ENCODE measurements at regions not wholly inside any gene's neighbourhood (a gene's known extent, or its start where the extent isn't known, plus 50 kb on each side); places are given as distances from the start of the nearest gene placed in this dataset.
A peak's percentile ranks its signal among the peaks of the same experiment; 100 is the strongest.
"Not testable (repeated sequence)": the region's sequence is repeated elsewhere in the genome, so short reads cannot be mapped to it uniquely, and the experiment has no call there.

GRCh38 chr4:124454772-124455270 lies 257.7 kb downstream of the ANKRD50 start:
- TF ChIP-seq POLR2A (IDR thresholded peaks at IDR 0.05) (no peak), CTCF (IDR thresholded peaks at IDR 0.05) (no peak)
- Histone ChIP-seq H3K36me3 (no peaks in the 10 kb centered on the region), H3K4me1 (no peaks in the 10 kb centered on the region), H3K27me3 (no peaks in the 10 kb centered on the region), H3K27ac (no peak overlapping the region), H3K9me3 (no peaks in the 10 kb centered on the region), H3K4me3 (no peak overlapping the region)
- DNase-seq (no peak), ATAC-seq (peak in 2 of 4 donors; percentile 27 to 51)
- intact Hi-C loops (cut with DNase I), result no loop called here
- 95% methylated on average over 2 of the region's 2 CpGs for WGBS (ENCODE audit: insufficient coverage, low coverage, low lambda C conversion rate, missing lambda C conversion rate)

GRCh38 chr4:124455671-124456070 lies 256.9 kb downstream of the ANKRD50 start:
- H3K36me3 ChIP-seq, result no peaks in the 10 kb centered on the region
- H3K9me3 ChIP-seq, result no peaks in the 10 kb centered on the region
- H3K4me1 ChIP-seq, result no peaks in the 10 kb centered on the region
- no peak for DNase-seq
- no peaks in the 10 kb centered on the region for H3K27me3 ChIP-seq
- no peak overlapping the region for H3K4me3 ChIP-seq
- H3K27ac ChIP-seq, result no peak overlapping the region
- no peak for ATAC-seq
- intact Hi-C loops (cut with DNase I), result no loop called here
- 82% methylated on average over 3 of the region's 3 CpGs for WGBS (ENCODE audit: insufficient coverage, low coverage, low lambda C conversion rate, missing lambda C conversion rate)
- TF ChIP-seq CTCF (IDR thresholded peaks at IDR 0.05) (no peak), POLR2A (IDR thresholded peaks at IDR 0.05) (no peak)

GRCh38 chr4:124459196-124459940 lies 253.2 kb downstream of the ANKRD50 start:
- intact Hi-C loops (cut with DNase I), result no loop called here
- WGBS (ENCODE audit: insufficient coverage, low coverage, low lambda C conversion rate, missing lambda C conversion rate), result 57% methylated on average over 3 of the region's 3 CpGs
- no peak for ATAC-seq
- Histone ChIP-seq H3K4me1 (no peaks in the 10 kb centered on the region), H3K9me3 (no peaks in the 10 kb centered on the region), H3K27ac (no peak overlapping the region), H3K36me3 (no peaks in the 10 kb centered on the region), H3K4me3 (no peak overlapping the region), H3K27me3 (no peaks in the 10 kb centered on the region)
- TF ChIP-seq POLR2A (IDR thresholded peaks at IDR 0.05) (no peak), CTCF (IDR thresholded peaks at IDR 0.05) (no peak)
- DNase-seq, result no peak

- no peak for TF ChIP-seq CTCF (IDR thresholded peaks at IDR 0.05)
- Histone ChIP-seq H3K4me3 (no peak overlapping the region), H3K27ac (no peak overlapping the region), H3K4me1 (no peaks in the 10 kb centered on the region), H3K36me3 (no peaks in the 10 kb centered on the region), H3K9me3 (no peaks in the 10 kb centered on the region), H3K27me3 (no peaks in the 10 kb centered on the region)
- WGBS (ENCODE audit: insufficient coverage, low coverage, low lambda C conversion rate, missing lambda C conversion rate), result 52% methylated on average over 5 of the region's 5 CpGs
- peak in 1 of 4 donors; percentile 64 for ATAC-seq
- intact Hi-C loops (cut with DNase I), result no loop called here
- no peak for DNase-seq
These were observed 252.6 kb downstream of the ANKRD50 start for GRCh38 chr4:124459941-124460310.

GRCh38 chr4:124461592-124461991 lies 250.9 kb downstream of the ANKRD50 start:
- H3K27ac ChIP-seq; DNase-seq; H3K9me3 ChIP-seq; intact Hi-C loops (cut with DNase I); ATAC-seq; H3K4me1 ChIP-seq; H3K27me3 ChIP-seq; H3K4me3 ChIP-seq; H3K36me3 ChIP-seq: not testable (repeated sequence)
- 86% methylated on average over 4 of the region's 7 CpGs for WGBS (ENCODE audit: insufficient coverage, low coverage, low lambda C conversion rate, missing lambda C conversion rate)
